Cardiac muscle cell (in vitro differentiated cells and primary cell): ENCODE measurements at regions not wholly inside any gene's neighbourhood (a gene's known extent, or its start where the extent isn't known, plus 50 kb on each side); places are given as distances from the start of the nearest gene placed in this dataset.

Experiments
- DNase-seq, 2 donors: peaks; one replicate each; pipeline versions ENCODE4 v3.0.0 to v3.0.0-alpha.2; 2010 to 2017; ENCODE audit warnings: low read depth in 1 of 2, low spot score in 1 of 2
- H3K27ac ChIP-seq: fragments of 200-600 bp; sonication (generic); 2 replicates; pipeline ENCODE4 v1.5.1; 2016
- H3K27me3 ChIP-seq: fragments of 200-600 bp; sonication (generic); 2 replicates; pipeline ENCODE4 v1.6.0; 2016; ENCODE audit warnings: control low read depth
- H3K36me3 ChIP-seq: fragments of 200-600 bp; sonication (generic); 2 replicates; pipeline ENCODE4 v1.5.1; 2016; ENCODE audit warnings: control low read depth
- H3K4me1 ChIP-seq: fragments of 200-600 bp; sonication (generic); 2 replicates; pipeline ENCODE4 v1.8.1; 2017; ENCODE audit warnings: low read depth, mild to moderate bottlenecking, mixed run types
- H3K4me3 ChIP-seq: fragments of 200-600 bp; sonication (generic); 2 replicates; pipeline ENCODE4 v1.5.1; 2016; ENCODE audit warnings: mild to moderate bottlenecking
- H3K9me3 ChIP-seq: fragments of 200-600 bp; sonication (generic); 2 replicates; pipeline ENCODE4 v1.5.1; 2017; ENCODE audit warnings: low read depth, mild to moderate bottlenecking, control low read depth
- TF ChIP-seq, protein P1 (sequence below): IDR thresholded peaks from 2 replicates; pipeline ENCODE4 v1.5.1; 2012; ENCODE audit warnings: low read depth, mild to moderate bottlenecking, low read length

DNA sequence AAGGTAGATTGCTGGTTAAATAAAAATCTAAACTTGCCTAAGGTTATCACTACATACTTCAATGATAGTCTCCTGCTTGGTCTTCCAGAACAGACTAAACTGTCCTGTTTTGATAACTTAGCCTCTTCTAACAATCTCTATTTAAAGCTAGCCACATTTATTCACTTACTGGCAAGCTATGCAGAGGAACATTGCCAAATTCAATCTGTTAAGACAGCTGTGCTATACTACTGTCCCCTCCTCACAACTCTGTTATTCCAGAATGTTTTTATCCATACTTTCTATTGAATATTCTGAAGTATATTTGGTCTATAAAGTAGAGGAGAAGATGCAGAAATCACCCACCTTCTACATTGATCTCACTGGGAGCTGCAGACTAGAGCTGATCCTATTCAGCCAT is 594.0 kb upstream of the CCDC54 start:
- H3K4me3 ChIP-seq: no peak overlapping the region
- no peak for DNase-seq
- H3K27ac ChIP-seq: no peak overlapping the region
- H3K9me3 ChIP-seq: no peaks in the 10 kb centered on the region
- H3K36me3 ChIP-seq: no peaks in the 10 kb centered on the region
- TF ChIP-seq, protein P1, sequence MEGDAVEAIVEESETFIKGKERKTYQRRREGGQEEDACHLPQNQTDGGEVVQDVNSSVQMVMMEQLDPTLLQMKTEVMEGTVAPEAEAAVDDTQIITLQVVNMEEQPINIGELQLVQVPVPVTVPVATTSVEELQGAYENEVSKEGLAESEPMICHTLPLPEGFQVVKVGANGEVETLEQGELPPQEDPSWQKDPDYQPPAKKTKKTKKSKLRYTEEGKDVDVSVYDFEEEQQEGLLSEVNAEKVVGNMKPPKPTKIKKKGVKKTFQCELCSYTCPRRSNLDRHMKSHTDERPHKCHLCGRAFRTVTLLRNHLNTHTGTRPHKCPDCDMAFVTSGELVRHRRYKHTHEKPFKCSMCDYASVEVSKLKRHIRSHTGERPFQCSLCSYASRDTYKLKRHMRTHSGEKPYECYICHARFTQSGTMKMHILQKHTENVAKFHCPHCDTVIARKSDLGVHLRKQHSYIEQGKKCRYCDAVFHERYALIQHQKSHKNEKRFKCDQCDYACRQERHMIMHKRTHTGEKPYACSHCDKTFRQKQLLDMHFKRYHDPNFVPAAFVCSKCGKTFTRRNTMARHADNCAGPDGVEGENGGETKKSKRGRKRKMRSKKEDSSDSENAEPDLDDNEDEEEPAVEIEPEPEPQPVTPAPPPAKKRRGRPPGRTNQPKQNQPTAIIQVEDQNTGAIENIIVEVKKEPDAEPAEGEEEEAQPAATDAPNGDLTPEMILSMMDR: no peak
- H3K4me1 ChIP-seq: no peaks in the 10 kb centered on the region
- no peaks in the 10 kb centered on the region for H3K27me3 ChIP-seq

GRCh38 chr3:106789276-106789675 is 588.0 kb upstream of the CCDC54 start:
- Histone ChIP-seq H3K27me3 (no peaks in the 10 kb centered on the region), H3K4me3 (no peak overlapping the region), H3K27ac (no peak overlapping the region), H3K9me3 (no peaks in the 10 kb centered on the region), H3K4me1 (no peaks in the 10 kb centered on the region), H3K36me3 (no peaks in the 10 kb centered on the region)
- TF ChIP-seq, protein P1: no peak
- no peak for DNase-seq

DNA sequence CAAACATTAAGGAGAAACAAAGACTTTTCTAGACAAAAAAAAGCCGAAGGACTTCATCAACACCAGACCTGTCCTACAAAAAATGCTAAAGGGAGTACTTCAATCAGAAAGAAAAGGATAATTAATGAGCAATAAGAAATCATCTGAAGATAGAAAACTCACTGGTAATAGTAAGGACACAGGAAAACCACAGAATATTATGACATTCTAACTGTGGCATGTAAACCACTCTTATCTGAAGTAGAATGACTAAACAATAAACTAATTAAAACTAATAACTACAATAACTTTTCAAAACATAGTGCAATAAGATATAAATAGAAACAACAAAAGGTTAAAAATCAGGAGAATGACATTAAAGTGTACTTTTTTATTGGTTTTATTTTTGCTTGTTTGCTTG is 584.5 kb upstream of the CCDC54 start:
- no peaks in the 10 kb centered on the region for H3K9me3 ChIP-seq
- H3K27me3 ChIP-seq: no peaks in the 10 kb centered on the region
- no peaks in the 10 kb centered on the region for H3K36me3 ChIP-seq
- H3K4me1 ChIP-seq: no peaks in the 10 kb centered on the region
- DNase-seq: peak in 1 of 2 donors; percentile 12
- no peak overlapping the region for H3K27ac ChIP-seq
- TF ChIP-seq, protein P1: no peak
- H3K4me3 ChIP-seq: no peak overlapping the region

GRCh38 chr3:106794442-106794841 is 582.8 kb upstream of the CCDC54 start:
- Histone ChIP-seq H3K4me3 (no peak overlapping the region), H3K36me3 (no peaks in the 10 kb centered on the region), H3K4me1 (no peaks in the 10 kb centered on the region), H3K9me3 (no peaks in the 10 kb centered on the region), H3K27me3 (no peaks in the 10 kb centered on the region), H3K27ac (no peak overlapping the region)
- TF ChIP-seq, protein P1: no peak
- DNase-seq: no peak

DNA sequence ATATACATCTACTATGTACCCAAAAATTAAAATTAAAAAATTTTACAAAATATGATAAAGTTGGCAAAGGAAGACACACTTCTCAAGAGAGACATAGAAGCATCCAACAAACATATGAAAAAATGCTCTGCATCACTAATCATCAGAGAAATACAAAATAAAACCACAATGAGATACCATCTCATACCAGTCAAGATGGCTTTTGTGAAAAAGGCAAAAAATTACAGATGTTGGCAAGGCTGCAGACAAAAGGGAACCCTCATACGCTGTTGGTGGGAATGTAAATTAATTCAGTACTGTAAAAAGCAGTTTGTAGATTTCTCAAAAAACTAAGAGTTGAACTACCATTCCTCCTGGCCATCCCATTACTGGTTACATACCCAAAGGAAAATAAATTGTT is 581.7 kb upstream of the CCDC54 start:
- Histone ChIP-seq H3K4me1 (no peaks in the 10 kb centered on the region), H3K9me3 (no peaks in the 10 kb centered on the region), H3K27ac (no peak overlapping the region), H3K36me3 (no peaks in the 10 kb centered on the region), H3K4me3 (no peak overlapping the region), H3K27me3 (no peaks in the 10 kb centered on the region)
- TF ChIP-seq, protein P1: no peak
- no peak for DNase-seq

GRCh38 chr3:106797461-106797860 is 579.8 kb upstream of the CCDC54 start:
- TF ChIP-seq, protein P1: no peak
- H3K9me3 ChIP-seq: no peaks in the 10 kb centered on the region
- no peak for DNase-seq
- H3K36me3 ChIP-seq: no peaks in the 10 kb centered on the region
- no peaks in the 10 kb centered on the region for H3K4me1 ChIP-seq
- no peak overlapping the region for H3K27ac ChIP-seq
- H3K4me3 ChIP-seq: no peak overlapping the region
- no peaks in the 10 kb centered on the region for H3K27me3 ChIP-seq
